HL-60 (cell line): ENCODE measurements at regions not wholly inside any gene's neighbourhood (a gene's known extent, or its start where the extent isn't known, plus 50 kb on each side); places are given as distances from the start of the nearest gene placed in this dataset.

Experiments
- DNase-seq, 2 experiments: peaks; one replicate each; pipeline ENCODE4 v3.0.0-alpha.2; 2010 to 2020; ENCODE audit warnings: low read depth in 1 of 2, low spot score in 1 of 2
- H3K27ac ChIP-seq: fragments of 250-450 bp; sonication (Bioruptor Pico); replicated peaks from 2 replicates; pipeline ENCODE4 v1.5.1; 2020; ENCODE audit warnings: mild to moderate bottlenecking, moderate library complexity
- H3K27me3 ChIP-seq: fragments of 250-450 bp; sonication (Bioruptor Pico); 2 replicates; pipeline ENCODE4 v1.5.1; 2021; ENCODE audit warnings: mild to moderate bottlenecking, moderate library complexity; ENCODE audit not compliant: insufficient read depth, poor library complexity, severe bottlenecking
- H3K4me3 ChIP-seq: replicated peaks from 2 replicates; pipeline ENCODE4 v1.5.1; 2011; ENCODE audit warnings: mild to moderate bottlenecking, control low read depth, low read length; ENCODE audit not compliant: insufficient read depth
- CTCF ChIP-seq: IDR thresholded peaks from one replicate; pipeline ENCODE4 v1.5.1; 2011; ENCODE audit warnings: low read length, control low read depth, inconsistent platforms; ENCODE audit not compliant: insufficient read depth
- GABPA ChIP-seq: IDR thresholded peaks from 2 replicates; pipeline ENCODE4 v1.6.1; 2012; ENCODE audit warnings: low read depth
- POLR2AphosphoS5 ChIP-seq: IDR thresholded peaks from 2 replicates; pipeline ENCODE4 v1.6.1; 2012; ENCODE audit warnings: low read depth
- REST ChIP-seq: IDR thresholded peaks from 2 replicates; pipeline ENCODE4 v1.6.1; 2012; ENCODE audit warnings: low read depth; ENCODE audit not compliant: insufficient replicate concordance
- SPI1 ChIP-seq: IDR thresholded peaks from 2 replicates; pipeline ENCODE4 v1.6.1; 2012; ENCODE audit warnings: low read depth, mild to moderate bottlenecking, borderline replicate concordance

- Histone ChIP-seq H3K27me3 (no peaks in the 10 kb centered on the region), H3K27ac (no peak overlapping the region), H3K4me3 (no peak overlapping the region)
- TF ChIP-seq GABPA (no peak), CTCF (no peak), REST (no peak), SPI1 (no peak), POLR2AphosphoS5 (no peak)
- DNase-seq: no peak
These were observed 116.0 kb upstream of the PDE5A start for GRCh38 chr4:119744580-119744979.

- no peak overlapping the region for H3K27ac ChIP-seq
- no peak for DNase-seq
- TF ChIP-seq GABPA (no peak), POLR2AphosphoS5 (no peak), CTCF (no peak), REST (no peak), SPI1 (no peak)
- H3K4me3 ChIP-seq: no peak overlapping the region
- no peaks in the 10 kb centered on the region for H3K27me3 ChIP-seq
These were observed 115.0 kb upstream of the PDE5A start for GRCh38 chr4:119743644-119744043.

- Histone ChIP-seq H3K27ac (no peak overlapping the region), H3K4me3 (no peak overlapping the region), H3K27me3 (no peaks in the 10 kb centered on the region)
- no peak for DNase-seq
- TF ChIP-seq GABPA: no peak
- TF ChIP-seq CTCF: no peak
- TF ChIP-seq SPI1: no peak
- no peak for TF ChIP-seq POLR2AphosphoS5
- TF ChIP-seq REST: no peak
These were observed 111.2 kb upstream of the PDE5A start for GRCh38 chr4:119739796-119740195.
